ENCODE measurements at regions not wholly inside any gene's neighbourhood (a gene's known extent, or its start where the extent isn't known, plus 50 kb on each side); places are given as distances from the start of the nearest gene placed in this dataset.

- H3K27me3 ChIP-seq (ENCODE audit: control insufficient read depth in 2 of 2, insufficient read depth in 2 of 2, low read length in 2 of 2), result no peaks in the 10 kb centered on the region
- no peak for TF ChIP-seq CTCF (IDR thresholded peaks at IDR 0.05)
- intact Hi-C loops (cut with micrococcal nuclease), result no loop called here
- Mint-ChIP-seq H3K4me3 (no peak overlapping the region), H3K4me1 (no peaks in the 10 kb centered on the region), H3K27ac (no peak overlapping the region), H3K9me3 (peaks cover 0 to 6% (median 5%) of the 10 kb centered on the region in 7 donors), H3K27me3 (ENCODE audit: low read depth in 3 of 3) (peaks cover 0 to 2% (median 1%) of the 10 kb centered on the region in 3 donors), H3K36me3 (no peaks in the 10 kb centered on the region)
- no peak overlapping the region for H3K27ac ChIP-seq (ENCODE audit: low read depth in 1 of 2, low read length in 2 of 2)
- no peaks in the 10 kb centered on the region for H3K36me3 ChIP-seq (replicated peaks in 1 of 2; ENCODE audit: control insufficient read depth in 1 of 2, insufficient read depth in 2 of 2, low read length in 2 of 2)
- 88% methylated on average over 1 of the region's 5 CpGs for WGBS (ENCODE audit: insufficient coverage)
- no peaks in the 10 kb centered on the region for H3K4me1 ChIP-seq (ENCODE audit: control insufficient read depth in 1 of 2, insufficient read depth in 2 of 2, low read length in 2 of 2)
- H3K79me2 ChIP-seq (ENCODE audit: insufficient read depth, low read length), result no peaks in the 10 kb centered on the region
- H3K4me2 ChIP-seq (replicated peaks; ENCODE audit: extremely low read depth, low read length, poor library complexity, severe bottlenecking), result no peak overlapping the region
- H3K9ac ChIP-seq (ENCODE audit: insufficient read depth, low read length, poor library complexity, severe bottlenecking), result no peak overlapping the region
- no peak for DNase-seq
- H3K9me3 ChIP-seq (replicated peaks in 1 of 2; ENCODE audit: control insufficient read depth in 1 of 2, insufficient read depth in 1 of 2, low read length in 2 of 2), result no peaks in the 10 kb centered on the region
- no peak overlapping the region for H2AFZ ChIP-seq (ENCODE audit: insufficient read depth, low read depth, low read length, poor library complexity, severe bottlenecking)
- no peak overlapping the region for H3K4me3 ChIP-seq (replicated peaks in 1 of 3; ENCODE audit: low read depth in 2 of 3, low read length in 3 of 3)
- H4K20me1 ChIP-seq (ENCODE audit: insufficient read depth, low read length), result no peaks in the 10 kb centered on the region
Observed at GRCh38 chr1:81424061-81424460, 376.7 kb upstream of the ADGRL2 start.

GRCh38 chr1:81420760-81421159, 380.0 kb upstream of the ADGRL2 start:
- TF ChIP-seq CTCF (IDR thresholded peaks at IDR 0.05), result no peak
- Histone ChIP-seq H2AFZ (ENCODE audit: insufficient read depth, low read depth, low read length, poor library complexity, severe bottlenecking) (no peak overlapping the region), H4K20me1 (ENCODE audit: insufficient read depth, low read length) (no peaks in the 10 kb centered on the region), H3K79me2 (ENCODE audit: insufficient read depth, low read length) (no peaks in the 10 kb centered on the region), H3K36me3 (replicated peaks in 1 of 2; ENCODE audit: control insufficient read depth in 1 of 2, insufficient read depth in 2 of 2, low read length in 2 of 2) (no peaks in the 10 kb centered on the region), H3K4me2 (replicated peaks; ENCODE audit: extremely low read depth, low read length, poor library complexity, severe bottlenecking) (no peak overlapping the region), H3K9me3 (replicated peaks in 1 of 2; ENCODE audit: control insufficient read depth in 1 of 2, insufficient read depth in 1 of 2, low read length in 2 of 2) (no peaks in the 10 kb centered on the region), H3K4me3 (replicated peaks in 1 of 3; ENCODE audit: low read depth in 2 of 3, low read length in 3 of 3) (no peak overlapping the region), H3K9ac (ENCODE audit: insufficient read depth, low read length, poor library complexity, severe bottlenecking) (no peak overlapping the region), H3K27me3 (ENCODE audit: control insufficient read depth in 2 of 2, insufficient read depth in 2 of 2, low read length in 2 of 2) (no peaks in the 10 kb centered on the region), H3K4me1 (ENCODE audit: control insufficient read depth in 1 of 2, insufficient read depth in 2 of 2, low read length in 2 of 2) (no peaks in the 10 kb centered on the region), H3K27ac (ENCODE audit: low read depth in 1 of 2, low read length in 2 of 2) (no peak overlapping the region)
- no peaks in the 10 kb centered on the region for H3K27me3 Mint-ChIP-seq (ENCODE audit: low read depth in 3 of 3)
- DNase-seq, result no peak
- no peaks in the 10 kb centered on the region for H3K4me1 Mint-ChIP-seq
- no peak overlapping the region for H3K27ac Mint-ChIP-seq
- WGBS (ENCODE audit: insufficient coverage), result no CpG with 5 or more reads among the region's 2 CpGs
- no peak overlapping the region for H3K4me3 Mint-ChIP-seq
- intact Hi-C loops (cut with micrococcal nuclease), result no loop called here
- H3K36me3 Mint-ChIP-seq, result no peaks in the 10 kb centered on the region
- peaks cover 0 to 3% (median 0%) of the 10 kb centered on the region in 7 donors for H3K9me3 Mint-ChIP-seq
